K562 (cell line): ENCODE measurements at regions not wholly inside any gene's neighbourhood (a gene's known extent, or its start where the extent isn't known, plus 50 kb on each side); places are given as distances from the start of the nearest gene placed in this dataset.

Experiments
- ATAC-seq: fragments of 200-7000 bp; cut with Tn5 transposase; 3 replicates; pipeline ENCODE4 v1.9.1; 2020; ENCODE audit warnings: moderate library complexity
- BruUV-seq: library from RNA; stranded (reverse); fragments of 400-500 nt; replicated peaks from 2 replicates; lab custom pipeline; 2021; lab: Mats Ljungman, UMichigan
- CTCF ChIA-PET: fragments of 300-600 bp; formaldehyde crosslinking; extraction: SDS; loops from one replicate; lab custom pipeline; 2021; ENCODE audit warnings: low intra/inter-chr PET ratio; lab: Yijun Ruan, JAX
- POLR2A ChIA-PET: fragments of 300-600, 350-650 bp; sonication (Branson Sonifier 250); formaldehyde crosslinking; extraction: SDS; loops from one replicate; lab custom pipeline; 2021; ENCODE audit warnings: antibody characterized with exemption, inconsistent platforms; lab: Yijun Ruan, JAX
- DNase-seq, 4 experiments: peaks; one replicate each; pipeline versions ENCODE4 v3.0.0 to v3.0.0-alpha.2; 2011 to 2018; ENCODE audit warnings: low spot score in 3 of 4, mixed read lengths in 3 of 4; ENCODE audit errors: extremely low read depth in 1 of 4
- FAIRE-seq: peaks from 2 replicates; lab custom pipeline; 2011; peaks lifted over from hg19 to GRCh38; lab: Jason Lieb, UNC
- H2AFZ ChIP-seq: 2 replicates; pipeline ENCODE4 v1.6.0; 2011; ENCODE audit warnings: low read depth, low read length, control low read depth, inconsistent platforms
- H3K27ac ChIP-seq: fragments of 200-600 bp; 3 replicates; pipeline ENCODE4 v1.8.0; 2011; ENCODE audit warnings: low read depth, mild to moderate bottlenecking, control low read depth, inconsistent platforms, low read length, moderate library complexity, mixed read lengths; ENCODE audit errors: extremely low read depth
- H3K27me3 ChIP-seq, 2 experiments: fragments of 300-600 bp in 1 of 2; 2 replicates in 1 of 2; 3 replicates in 1 of 2; pipeline versions ENCODE4 v1.6.0 to v1.8.0; 2011; ENCODE audit warnings: inconsistent platforms in 2 of 2, low read length in 2 of 2, mild to moderate bottlenecking in 1 of 2, mixed read lengths in 1 of 2, moderate library complexity in 1 of 2; ENCODE audit not compliant: control insufficient read depth in 2 of 2, insufficient read depth in 2 of 2
- H3K36me3 ChIP-seq: fragments of 300-600 bp; 3 replicates; pipeline ENCODE4 v1.8.0; 2011; ENCODE audit warnings: mild to moderate bottlenecking, low read length, inconsistent platforms; ENCODE audit not compliant: control insufficient read depth, insufficient read depth
- H3K4me1 ChIP-seq, 2 experiments: fragments of 200-600 bp in 1 of 2; replicated peaks in 1 of 2; 2 replicates in 1 of 2; 3 replicates in 1 of 2; pipeline versions ENCODE4 v1.5.1 to v1.8.0; 2011; ENCODE audit warnings: inconsistent platforms in 2 of 2, low read length in 2 of 2, mild to moderate bottlenecking in 1 of 2, mixed read lengths in 1 of 2, moderate library complexity in 1 of 2; ENCODE audit not compliant: control insufficient read depth in 2 of 2, insufficient read depth in 2 of 2
- H3K4me2 ChIP-seq: 2 replicates; pipeline ENCODE4 v1.6.1; 2011; ENCODE audit warnings: low read length, control low read depth, inconsistent platforms, mixed read lengths; ENCODE audit not compliant: insufficient read depth
- H3K4me3 ChIP-seq: fragments of 200-600 bp; sonication (generic), shearing (Covaris generic); 2 replicates; pipeline ENCODE4 v1.5.1; 2016; ENCODE audit warnings: control low read depth, inconsistent platforms
- H3K79me2 ChIP-seq: fragments of 200-600 bp; 3 replicates; pipeline ENCODE4 v1.8.0; 2011; ENCODE audit warnings: low read length, inconsistent platforms; ENCODE audit not compliant: control insufficient read depth, insufficient read depth
- H3K9ac ChIP-seq, 2 experiments: 2 replicates each; pipeline versions ENCODE4 v1.6.0 to v1.6.1; 2011; ENCODE audit warnings: low read depth in 2 of 2, low read length in 2 of 2, control low read depth in 1 of 2, inconsistent platforms in 1 of 2, mild to moderate bottlenecking in 1 of 2, mixed read lengths in 1 of 2; ENCODE audit not compliant: insufficient read depth in 1 of 2
- H3K9me1 ChIP-seq: one replicate; pipeline ENCODE4 v1.6.0; 2011; ENCODE audit warnings: inconsistent platforms, mild to moderate bottlenecking, low read length, moderate library complexity; ENCODE audit not compliant: control insufficient read depth, insufficient read depth
- H3K9me3 ChIP-seq: replicated peaks from 2 replicates; pipeline ENCODE4 v1.5.1; 2011; ENCODE audit warnings: low read depth, low read length, inconsistent platforms; ENCODE audit not compliant: control insufficient read depth, insufficient read depth
- H4K20me1 ChIP-seq: replicated peaks from 2 replicates; pipeline ENCODE4 v1.6.1; 2011; ENCODE audit warnings: low read length, inconsistent platforms, mixed read lengths; ENCODE audit not compliant: control insufficient read depth, insufficient read depth
- CREB3L1 ChIP-seq: fragments of 450-650 bp; IDR thresholded peaks from 2 replicates; pipeline ENCODE4 v1.6.1; 2014; ENCODE audit warnings: low read depth, mild to moderate bottlenecking, moderate library complexity, borderline replicate concordance
- NFE2 ChIP-seq: IDR thresholded peaks from 2 replicates; pipeline ENCODE4 v1.6.1; 2014; ENCODE audit warnings: antibody characterized with exemption, low read depth
- NFIC ChIP-seq: fragments of 450-650 bp; IDR thresholded peaks from 2 replicates; pipeline ENCODE4 v1.6.1; 2017; ENCODE audit warnings: mild to moderate bottlenecking, inconsistent platforms
- POLR2B ChIP-seq: fragments of 450-650 bp; IDR thresholded peaks from 2 replicates; pipeline ENCODE4 v1.6.1; 2018; ENCODE audit warnings: low read depth; ENCODE audit not compliant: partially characterized antibody
- RBM14 ChIP-seq: fragments of 200-400 bp; formaldehyde crosslinking; IDR thresholded peaks from 2 replicates; pipeline ENCODE4 v1.6.1; 2018; ENCODE audit warnings: low read depth, mild to moderate bottlenecking, low read length, moderate library complexity, borderline replicate concordance; ENCODE audit not compliant: insufficient read depth
- ZFX ChIP-seq: sonication (generic); formaldehyde crosslinking; IDR thresholded peaks from 2 replicates; pipeline ENCODE4 v1.8.0; 2022; ENCODE audit warnings: mild to moderate bottlenecking, missing genetic modification reagents, moderate library complexity
- WGBS: fragments of 100-300 bp; shearing (Covaris generic); methylation state at CpG from one replicate; pipeline ENCODE4 v1.1.6; 2016; ENCODE audit warnings: low coverage, mixed read lengths; ENCODE audit not compliant: insufficient coverage; ENCODE audit errors: missing lambda C conversion rate; 5-methylcytosine and 5-hydroxymethylcytosine counted together
- in situ Hi-C: fragments of 300-500 bp; cut with MboI; formaldehyde crosslinking; loops from 4 replicates; pipeline ENCODE4 v1.15.0; 2018; ENCODE audit warnings: inconsistent platforms, mixed read lengths
- intact Hi-C: fragments of 100-400 bp; cut with micrococcal nuclease; formaldehyde crosslinking; loops from 2 replicates; pipeline ENCODE4 v1.14.2; 2022

- H3K27me3 ChIP-seq = no peaks in the 10 kb centered on the region
- DNase-seq (no peak), FAIRE-seq (no peak), ATAC-seq (no peak)
- 19% methylated on average over 2 of the region's 2 CpGs for WGBS
- H3K9me3 ChIP-seq = no peaks in the 10 kb centered on the region
- no peaks in the 10 kb centered on the region for H3K36me3 ChIP-seq
- no peak overlapping the region for H3K4me2 ChIP-seq
- in situ Hi-C loops (no loop called here), intact Hi-C loops (no loop called here)
- no TSS peak for BruUV-seq
- no peaks in the 10 kb centered on the region for H3K79me2 ChIP-seq
- H4K20me1 ChIP-seq = no peaks in the 10 kb centered on the region
- H3K27ac ChIP-seq = no peak overlapping the region
- H2AFZ ChIP-seq = no peak overlapping the region
- no peak overlapping the region for H3K4me3 ChIP-seq
- no peaks in the 10 kb centered on the region for H3K4me1 ChIP-seq
- H3K9ac ChIP-seq = no peak overlapping the region
- ChIA-PET CTCF (no interaction called here), POLR2A (interaction anchor here (0.7 kb wide), 1 partner anchor 316 kb away, joined by 3 read pairs; no protein-coding TSS in a partner anchor)
- TF ChIP-seq NFE2 (no peak), NFIC (no peak), ZFX (no peak), CREB3L1 (no peak), POLR2B (no peak), RBM14 (no peak)
- no peaks in the 10 kb centered on the region for H3K9me1 ChIP-seq
These were observed 2071.2 kb upstream of the CDH6 start for GRCh38 chr5:29122306-29122705.
